UCSD-AML1 (cell line): ENCODE measurements at regions not wholly inside any gene's neighbourhood (a gene's known extent, or its start where the extent isn't known, plus 50 kb on each side); places are given as distances from the start of the nearest gene placed in this dataset.

ENCODE experiments used
- DNase-seq: peaks from one replicate; lab custom pipeline; 2025; ENCODE audit not compliant: unreplicated experiment; lab: John Stamatoyannopoulos, UW

GRCh38 chr3:83302091-83302490, 1540.6 kb upstream of the GBE1 start:
- no peak for DNase-seq

- no peak for DNase-seq
These were observed 1556.2 kb upstream of the GBE1 start for GRCh38 chr3:83317605-83318004.

GRCh38 chr3:83320726-83321125, 1559.3 kb upstream of the GBE1 start:
- DNase-seq: no peak

DNA sequence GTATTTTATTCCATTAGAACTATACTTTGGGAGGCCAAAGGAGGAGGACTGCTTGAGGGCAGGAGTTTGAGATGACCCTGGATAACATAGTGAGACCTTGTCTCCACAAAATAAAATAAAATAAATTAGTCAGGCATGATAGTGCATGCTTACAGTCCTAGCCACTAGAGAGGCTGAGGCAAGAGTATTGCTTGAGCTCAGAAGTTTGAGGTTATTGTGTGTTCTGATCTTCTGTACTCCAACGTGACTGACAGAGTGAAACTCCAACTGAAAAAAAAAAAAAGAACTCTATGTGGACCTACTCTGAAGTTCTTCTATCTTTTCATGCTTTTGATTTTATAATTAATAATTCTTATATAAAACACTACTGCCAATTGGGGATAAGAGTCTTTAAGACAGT, 1560.0 kb upstream of the GBE1 start:
- no peak for DNase-seq

DNA sequence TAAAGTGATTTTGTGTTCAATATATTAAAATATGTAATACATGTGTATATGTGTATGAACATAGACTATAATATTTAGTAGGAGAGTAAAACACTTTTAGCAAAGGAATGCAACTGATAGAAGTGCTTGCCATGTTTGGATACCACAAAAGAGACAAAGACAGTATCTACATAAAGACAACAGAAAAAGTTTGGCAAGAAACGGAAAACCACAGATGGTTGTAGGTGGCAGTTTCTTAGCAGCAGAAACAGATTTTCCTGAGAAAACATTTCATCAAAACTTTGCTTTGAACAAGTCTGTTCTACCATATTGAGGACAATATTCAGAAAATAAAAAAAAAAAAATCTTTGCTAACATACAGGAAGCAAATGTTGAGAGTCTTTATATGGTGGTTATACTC, 1560.4 kb upstream of the GBE1 start:
- no peak for DNase-seq

DNA sequence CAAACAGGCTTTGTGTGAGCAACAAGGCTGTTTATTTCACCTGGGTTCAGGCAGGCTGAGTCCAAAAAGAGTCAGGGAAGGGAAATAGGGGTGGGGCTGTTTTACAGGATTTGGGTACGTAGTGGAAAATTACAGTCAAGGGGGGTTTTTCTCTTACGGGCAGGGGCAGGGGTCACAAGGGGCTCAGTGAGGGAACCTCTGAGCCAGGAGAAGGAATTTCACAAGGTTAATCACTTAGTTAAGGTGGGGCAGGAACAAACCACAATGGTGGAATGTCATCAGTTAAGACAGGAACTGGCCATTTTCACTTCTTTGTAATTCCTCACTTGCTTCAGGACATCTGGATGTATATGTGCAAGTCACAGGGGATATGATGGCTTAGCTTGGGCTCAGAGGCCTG, 1592.8 kb upstream of the GBE1 start:
- DNase-seq: no peak

DNA sequence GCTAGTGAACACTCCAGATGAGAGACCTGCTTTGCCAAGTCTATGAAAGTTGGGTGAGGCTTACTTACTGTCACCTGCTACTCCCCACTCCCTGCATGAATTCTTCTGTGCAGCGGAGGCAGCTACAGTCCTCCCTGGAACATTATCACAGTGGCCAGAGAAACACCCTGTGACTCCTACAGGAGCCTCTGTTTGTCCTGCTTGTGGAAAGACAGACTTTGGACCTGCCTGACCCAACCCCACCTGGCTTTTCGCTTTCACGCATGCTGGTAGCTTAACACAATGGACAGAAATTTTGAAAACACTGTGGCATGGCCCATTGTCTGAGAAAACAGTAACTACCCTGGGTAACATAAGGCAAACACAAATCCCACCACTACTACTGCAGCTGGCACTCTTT, 1565.5 kb upstream of the CADM2 start:
- no peak for DNase-seq

DNA sequence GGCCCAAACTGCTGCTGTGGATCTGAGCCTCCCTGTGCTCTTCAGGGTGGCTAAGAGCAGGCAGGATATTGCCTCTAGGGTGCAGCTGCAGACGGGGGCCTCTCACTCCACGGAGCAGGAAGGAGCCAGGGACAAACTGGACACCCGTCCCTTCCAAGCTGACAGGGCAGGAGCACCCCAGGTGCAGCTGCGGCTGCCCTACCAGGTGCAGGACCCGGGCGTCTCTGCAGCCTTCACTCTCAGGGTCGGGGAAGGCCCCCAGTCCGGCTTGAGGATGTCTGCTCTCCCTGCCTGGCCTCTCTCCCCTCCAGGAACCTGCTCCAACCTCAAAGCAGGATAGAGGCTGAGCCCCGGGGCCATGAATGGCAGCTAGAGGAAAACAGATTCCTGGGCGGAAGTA, 1554.9 kb upstream of the CADM2 start:
- DNase-seq: no peak

GRCh38 chr3:83426300-83426699, 1532.5 kb upstream of the CADM2 start:
- DNase-seq: no peak

DNA sequence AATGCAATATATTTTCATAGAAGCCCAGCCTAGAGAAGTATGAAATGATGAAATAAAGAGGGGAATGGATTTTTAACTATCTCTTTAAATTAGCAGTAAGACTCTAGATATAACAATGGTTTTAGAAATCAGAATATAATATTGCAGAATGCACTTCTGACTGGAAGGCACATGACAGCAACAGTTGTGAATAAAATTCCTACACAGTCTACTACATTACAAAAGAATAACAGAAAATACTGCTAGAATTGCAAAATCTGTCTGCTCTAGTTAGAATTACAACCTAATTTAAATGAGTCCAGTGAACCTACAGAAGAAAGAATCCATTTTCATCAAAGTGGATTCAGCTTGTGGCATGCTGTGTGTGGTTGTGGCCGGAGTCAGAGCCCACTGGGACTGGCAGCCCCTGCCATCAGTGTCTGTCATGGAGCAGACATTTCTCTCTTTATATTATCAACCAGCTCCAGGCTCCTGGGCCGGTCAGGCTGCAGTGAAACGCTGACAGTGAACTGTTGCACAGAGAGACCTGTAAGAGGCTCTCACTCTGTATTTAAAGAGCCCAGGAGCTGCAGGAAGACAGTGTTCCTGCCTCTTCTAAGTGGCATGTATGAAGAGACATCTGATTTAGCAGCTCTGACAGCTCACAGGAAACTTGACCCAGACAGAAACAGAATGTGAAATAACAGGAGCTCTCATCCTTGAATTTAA, 1523.8 kb upstream of the CADM2 start:
- no peak for DNase-seq

GRCh38 chr3:83438188-83438587, 1520.6 kb upstream of the CADM2 start:
- no peak for DNase-seq

- DNase-seq: no peak
These were observed 1505.7 kb upstream of the CADM2 start for GRCh38 chr3:83453056-83453455.

DNA sequence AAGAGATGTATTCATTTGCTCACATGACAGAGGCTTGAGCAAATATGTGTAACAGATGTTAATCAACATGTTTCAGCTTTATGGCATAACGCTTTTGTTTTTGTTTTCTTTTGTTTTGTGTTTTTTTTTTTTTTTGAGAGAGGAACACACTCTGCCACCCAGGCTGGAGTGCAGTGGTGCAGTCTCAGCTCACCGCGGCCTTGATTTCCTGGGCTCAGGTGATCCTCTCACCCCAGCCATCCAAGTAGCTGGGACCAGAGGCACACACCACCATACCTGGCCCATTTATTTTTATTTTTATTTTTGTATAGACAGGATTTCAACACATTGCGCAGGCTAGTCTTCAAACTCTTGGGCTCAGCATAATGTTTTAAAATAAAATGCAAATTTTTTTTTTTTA, 1504.4 kb upstream of the CADM2 start:
- DNase-seq: no peak

DNA sequence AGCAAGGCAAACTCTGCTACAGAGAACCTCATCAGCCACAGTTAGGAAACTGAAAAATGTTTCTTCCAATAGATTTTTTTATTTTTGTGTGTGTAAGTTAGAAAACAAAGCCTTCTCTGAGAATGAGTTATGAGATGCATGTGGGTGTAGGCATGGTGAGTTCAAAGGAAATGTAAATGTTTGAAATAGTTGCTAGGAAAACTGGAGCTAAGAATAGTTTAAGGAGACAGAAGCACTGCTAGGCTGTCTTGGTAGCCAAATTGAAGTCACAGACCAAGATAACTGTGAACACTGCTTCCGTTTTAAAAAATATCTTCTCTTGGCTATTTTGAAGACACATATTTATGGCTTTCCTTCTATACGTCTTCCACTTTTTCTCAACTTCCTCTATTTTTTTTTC, 1501.2 kb upstream of the CADM2 start:
- DNase-seq: no peak

GRCh38 chr3:83460052-83460451, 1498.7 kb upstream of the CADM2 start:
- no peak for DNase-seq

DNA sequence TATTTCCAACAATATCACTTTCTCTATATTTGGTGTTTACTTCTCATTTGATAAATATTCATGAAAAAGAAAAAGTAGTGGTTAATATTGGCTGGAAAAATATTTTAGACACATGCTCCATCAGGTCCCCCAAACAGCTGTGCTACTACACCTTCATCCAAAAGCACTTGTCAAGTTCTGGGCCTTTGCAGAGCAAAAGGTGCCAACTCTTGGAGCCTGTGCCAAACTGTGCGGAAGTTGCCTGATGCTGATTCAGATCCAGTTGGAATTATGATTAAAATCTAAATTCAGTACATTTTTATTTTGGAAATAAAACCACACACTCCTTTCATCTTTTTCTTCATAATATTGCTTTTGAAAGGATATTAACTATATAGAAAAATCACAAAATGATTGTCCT, 1497.4 kb upstream of the CADM2 start:
- DNase-seq: no peak

DNA sequence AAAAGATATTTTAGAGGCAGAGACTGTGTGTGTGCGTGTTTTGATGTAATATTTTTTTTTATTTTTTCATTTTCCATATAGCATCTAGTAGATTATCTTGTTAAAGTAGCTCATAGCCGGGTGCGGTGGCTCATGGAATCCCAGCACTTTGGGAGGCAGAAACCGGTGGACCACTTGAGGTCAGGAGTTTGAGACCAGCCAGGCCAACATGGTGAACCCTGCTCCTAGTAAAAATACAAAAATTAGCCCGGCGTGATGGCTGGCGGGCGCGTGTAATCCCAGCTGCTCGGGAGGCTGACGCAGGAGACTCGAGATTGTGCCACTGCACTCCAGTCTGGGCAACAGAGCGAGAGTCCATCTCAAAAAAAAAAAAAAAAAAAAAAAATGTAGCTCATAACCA, 1481.2 kb upstream of the CADM2 start:
- DNase-seq: no peak

- DNase-seq: no peak
These were observed 1476.3 kb upstream of the CADM2 start for GRCh38 chr3:83482402-83483070.

GRCh38 chr3:83496462-83496861, 1462.3 kb upstream of the CADM2 start:
- DNase-seq: no peak

DNA sequence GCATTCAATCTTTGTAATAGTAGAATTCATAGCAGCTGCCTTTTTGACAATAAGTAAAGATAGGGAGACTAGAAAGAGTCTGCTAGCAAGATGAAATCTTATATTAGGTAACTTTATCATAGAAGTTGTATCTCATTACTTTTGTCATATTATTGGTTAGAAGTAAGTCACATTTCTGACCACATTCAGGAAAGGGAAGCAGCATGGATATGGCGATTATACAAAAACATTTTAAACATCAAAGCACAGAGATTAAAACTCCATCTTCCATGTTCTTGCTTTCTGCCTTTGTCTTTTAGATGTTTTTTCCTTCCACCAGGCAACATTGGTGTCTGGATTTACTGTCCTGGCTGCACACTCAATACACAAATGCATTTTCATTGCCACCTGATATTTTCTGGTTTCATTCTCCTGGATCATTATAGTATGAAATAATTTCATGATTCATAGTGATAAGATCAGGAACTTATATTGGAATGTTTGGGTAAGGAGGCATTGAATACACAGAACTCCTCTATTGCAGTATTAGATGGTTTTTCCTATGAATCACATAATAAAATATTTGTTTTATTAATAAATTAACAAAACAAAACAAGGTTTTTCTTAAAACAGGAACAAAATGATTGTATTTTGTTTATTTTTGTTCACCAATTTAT, 1460.3 kb upstream of the CADM2 start:
- no peak for DNase-seq

DNA sequence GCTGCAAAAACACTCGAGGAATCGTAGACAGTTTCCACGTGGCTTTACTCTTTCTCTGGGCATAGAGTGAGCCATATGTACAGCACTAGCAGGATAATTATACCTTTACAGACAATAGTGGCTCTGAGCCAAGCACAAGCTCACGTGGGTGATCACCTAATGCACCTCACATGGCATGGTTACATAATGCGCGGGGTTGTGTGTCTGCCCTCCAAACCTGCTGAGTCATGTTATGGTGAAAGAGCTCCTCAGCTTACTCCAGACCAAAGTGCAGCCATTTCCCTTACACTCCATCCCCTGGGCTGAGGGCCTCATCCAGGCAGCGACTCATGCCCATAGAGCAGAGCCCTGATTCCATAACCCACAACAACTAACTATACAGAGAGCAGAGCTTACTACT, 1458.4 kb upstream of the CADM2 start:
- no peak for DNase-seq

- DNase-seq: no peak
These were observed 1457.9 kb upstream of the CADM2 start for GRCh38 chr3:83500931-83501330.
